NCI-H2171 treated with DMSO at 0.1 percent for 48 hours (cell line): ENCODE measurements at regions not wholly inside any gene's neighbourhood (a gene's known extent, or its start where the extent isn't known, plus 50 kb on each side); places are given as distances from the start of the nearest gene placed in this dataset.

ENCODE experiments used
- DNase-seq: peaks from one replicate; lab custom pipeline; 2025; lab: John Stamatoyannopoulos, UW

- DNase-seq: peak; percentile 73
Observed at GRCh38 chr12:113684908-113685782, 213.5 kb upstream of the LHX5 start.

- peak; percentile 93 for DNase-seq
Observed at GRCh38 chr12:113684053-113684907, 212.6 kb upstream of the LHX5 start.

GRCh38 chr12:113683574-113683973 is 211.9 kb upstream of the LHX5 start:
- DNase-seq: peak; percentile 93

GRCh38 chr12:113680868-113681267 is 209.2 kb upstream of the LHX5 start:
- no peak for DNase-seq

GRCh38 chr12:113678223-113679119 is 206.8 kb upstream of the LHX5 start:
- no peak for DNase-seq

GRCh38 chr12:113676547-113676946 is 204.9 kb upstream of the LHX5 start:
- no peak for DNase-seq

- no peak for DNase-seq
Observed at GRCh38 chr12:113676117-113676516, 204.4 kb upstream of the LHX5 start.

- DNase-seq: no peak
Observed at GRCh38 chr12:113674996-113675395, 203.3 kb upstream of the LHX5 start.

- no peak for DNase-seq
Observed at GRCh38 chr12:113674302-113674701, 202.6 kb upstream of the LHX5 start.

GRCh38 chr12:113673458-113674238 is 202.0 kb upstream of the LHX5 start:
- no peak for DNase-seq

- DNase-seq: no peak
Observed at GRCh38 chr12:113670742-113671141, 199.1 kb upstream of the LHX5 start.

- no peak for DNase-seq
Observed at GRCh38 chr12:113667676-113668356, 196.1 kb upstream of the LHX5 start.

- DNase-seq: no peak
Observed at GRCh38 chr12:113667095-113667494, 195.4 kb upstream of the LHX5 start.

GRCh38 chr12:113666223-113666622 is 194.6 kb upstream of the LHX5 start:
- no peak for DNase-seq

- no peak for DNase-seq
Observed at GRCh38 chr12:113665457-113665856, 193.8 kb upstream of the LHX5 start.

GRCh38 chr12:113664224-113664681 is 192.6 kb upstream of the LHX5 start:
- no peak for DNase-seq

GRCh38 chr12:113663396-113663795 is 191.7 kb upstream of the LHX5 start:
- no peak for DNase-seq

GRCh38 chr12:113660936-113661335 is 189.3 kb upstream of the LHX5 start:
- no peak for DNase-seq

- no peak for DNase-seq
Observed at GRCh38 chr12:113659416-113659815, 187.7 kb upstream of the LHX5 start.

GRCh38 chr12:113659015-113659414 is 187.3 kb upstream of the LHX5 start:
- DNase-seq: no peak
